D341Med (cell line): ENCODE measurements at regions not wholly inside any gene's neighbourhood (a gene's known extent, or its start where the extent isn't known, plus 50 kb on each side); places are given as distances from the start of the nearest gene placed in this dataset.

Experiments
- DNase-seq: peaks from one replicate; pipeline ENCODE4 v3.0.0; 2012; ENCODE audit warnings: low spot score

DNA sequence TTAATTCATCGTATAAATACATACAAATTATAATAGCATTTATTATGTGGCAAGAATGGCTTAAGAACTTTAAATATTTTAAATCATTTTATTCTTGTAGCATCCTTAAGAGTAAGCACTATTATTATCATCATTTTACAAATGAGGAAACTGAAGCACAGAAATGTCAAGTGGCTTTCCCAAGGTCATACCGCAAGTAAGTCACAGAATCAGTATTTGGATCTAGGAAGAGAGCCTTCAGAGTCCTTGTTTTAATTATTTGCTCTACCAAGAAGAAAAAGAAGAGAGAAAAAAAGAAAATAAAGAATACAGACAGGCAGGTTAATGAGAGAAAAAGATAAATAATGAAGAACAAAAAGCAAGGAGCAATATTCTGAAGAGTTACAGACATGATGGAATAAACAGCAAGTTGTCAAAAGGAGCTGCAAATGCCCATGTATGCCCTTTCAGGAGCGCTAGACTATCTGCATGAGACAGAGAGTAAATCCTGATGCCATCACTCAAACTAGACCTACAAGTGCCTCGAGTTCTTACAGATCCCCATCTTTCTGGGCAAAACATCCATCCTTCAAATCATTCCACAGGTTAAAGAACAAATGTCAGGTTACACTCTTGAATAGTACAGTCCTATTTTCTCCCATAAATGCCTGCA is 57.8 kb upstream of the ETAA1 start:
- DNase-seq = no peak

DNA sequence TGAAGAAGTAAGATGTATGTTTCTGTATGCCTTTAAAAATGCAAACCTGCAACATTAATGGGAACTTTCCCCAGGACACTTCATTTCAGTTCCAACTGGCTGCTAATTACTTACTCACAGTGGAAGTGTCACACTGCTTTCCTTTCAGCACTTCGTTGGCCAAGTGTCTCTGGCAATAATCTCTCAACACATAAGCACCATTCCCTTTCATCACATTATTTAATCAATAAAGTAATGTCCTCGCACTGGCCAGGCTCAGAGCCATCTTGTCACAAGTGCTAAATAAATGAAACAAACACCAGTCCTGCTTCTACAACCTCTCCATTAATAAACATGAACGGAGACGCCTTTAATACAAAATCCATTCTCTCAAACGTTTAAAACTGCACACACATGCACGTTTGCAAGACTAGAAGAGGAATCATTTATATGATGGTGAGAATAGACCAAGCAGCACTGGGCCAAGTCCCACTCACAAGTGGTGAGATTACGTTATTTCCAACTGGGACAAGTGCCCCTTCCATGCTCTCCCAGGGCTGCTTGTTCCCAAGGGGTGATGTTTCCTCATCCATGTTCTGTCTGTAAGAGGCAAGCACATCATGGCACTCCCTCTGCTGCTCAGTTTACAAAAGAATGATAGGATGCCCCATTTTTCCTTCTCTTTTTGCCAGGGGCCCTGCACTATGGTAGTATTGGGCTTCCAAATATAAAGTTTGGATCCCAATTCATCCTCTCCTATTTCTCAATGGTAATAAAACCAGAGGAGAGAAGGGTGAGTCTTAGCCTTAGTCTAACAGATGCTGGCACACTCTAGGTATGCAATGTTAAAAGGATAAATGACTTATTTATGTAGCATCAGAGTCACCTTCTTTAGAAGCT is 56.8 kb upstream of the ETAA1 start:
- no peak for DNase-seq

DNA sequence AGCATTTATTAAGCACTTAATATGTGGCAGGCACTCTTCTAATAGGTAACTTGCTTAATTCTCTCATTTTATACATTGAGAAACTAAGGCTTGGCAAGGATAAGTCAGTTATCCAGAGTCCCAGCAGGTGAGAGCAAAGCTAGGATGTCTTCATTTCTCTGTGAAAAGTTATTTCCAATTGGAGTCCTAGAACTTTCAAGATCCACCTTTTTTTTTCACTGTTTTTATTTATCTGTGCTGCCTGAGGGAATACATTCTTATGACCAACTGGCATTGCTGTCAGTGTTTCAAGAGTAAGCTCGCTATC is 56.2 kb upstream of the ETAA1 start:
- DNase-seq = no peak

DNA sequence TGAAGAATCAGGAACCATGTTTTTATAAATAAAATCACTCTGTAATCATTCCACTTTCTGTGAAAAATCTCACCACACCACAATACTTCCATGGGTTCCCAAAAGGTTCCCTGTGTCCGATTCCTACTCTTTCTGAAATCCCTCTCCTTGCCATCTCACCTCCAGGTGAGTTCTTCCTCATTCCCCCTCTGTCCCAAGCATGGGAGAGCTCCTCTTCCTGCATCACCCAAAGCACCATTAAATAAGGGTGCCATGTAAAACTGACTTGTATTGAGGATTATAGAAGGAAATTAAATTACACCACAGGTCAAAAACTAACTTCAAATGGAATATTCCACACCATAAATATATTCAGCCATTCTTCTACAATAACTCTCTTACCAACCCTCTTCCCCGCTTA is 55.8 kb upstream of the ETAA1 start:
- DNase-seq = no peak

DNA sequence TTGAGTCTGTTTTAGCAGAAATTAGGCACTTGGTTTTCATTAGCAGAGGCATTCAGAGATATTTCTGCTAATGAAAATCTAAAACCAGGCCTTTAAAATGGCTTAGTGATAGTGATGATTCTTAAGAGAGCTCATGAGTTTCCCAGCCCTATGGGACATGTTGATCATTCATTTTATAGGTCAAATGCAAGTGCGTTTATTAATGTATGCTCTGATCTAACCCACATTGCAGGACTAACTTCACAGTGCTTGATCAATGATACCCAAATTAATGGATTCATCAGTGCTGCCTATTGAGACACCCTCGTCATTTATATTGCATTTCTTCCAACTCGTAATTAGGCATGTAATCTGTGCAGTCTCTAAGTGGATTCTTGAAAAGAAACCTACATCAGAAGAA is 54.7 kb upstream of the ETAA1 start:
- DNase-seq = no peak

DNA sequence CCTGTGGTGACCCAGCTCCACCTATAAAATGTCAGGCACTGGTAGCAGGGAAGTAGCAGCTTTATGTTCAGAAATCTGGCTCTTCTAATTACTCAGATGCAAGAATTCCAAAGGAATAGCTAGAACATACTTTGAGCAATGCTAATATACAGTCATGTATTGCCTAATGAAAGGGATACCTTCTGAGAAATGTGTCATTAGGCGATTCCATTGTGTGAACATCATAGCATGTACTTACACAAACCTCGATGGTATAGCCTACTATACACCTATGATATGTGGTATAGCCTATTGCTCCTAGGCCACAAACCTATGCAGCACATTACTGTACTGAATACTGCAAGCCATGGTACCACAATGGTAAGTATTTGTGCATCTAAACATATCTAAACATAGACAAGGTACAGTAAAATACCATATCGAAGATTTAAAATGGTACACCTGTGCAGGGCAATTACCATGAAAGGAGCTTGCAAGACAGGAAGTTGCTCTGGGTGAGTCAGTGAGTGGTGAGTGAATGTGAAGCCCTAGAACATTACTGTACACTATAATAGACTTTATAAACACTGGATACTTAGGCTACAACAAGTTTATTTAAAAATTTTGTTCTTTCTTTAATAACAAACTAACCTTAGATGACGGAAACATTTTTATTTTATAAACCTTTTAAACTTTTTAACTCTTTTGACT is 50.3 kb upstream of the ETAA1 start:
- no peak for DNase-seq
